ENCODE measurements at regions not wholly inside any gene's neighbourhood (a gene's known extent, or its start where the extent isn't known, plus 50 kb on each side); places are given as distances from the start of the nearest gene placed in this dataset.

DNA sequence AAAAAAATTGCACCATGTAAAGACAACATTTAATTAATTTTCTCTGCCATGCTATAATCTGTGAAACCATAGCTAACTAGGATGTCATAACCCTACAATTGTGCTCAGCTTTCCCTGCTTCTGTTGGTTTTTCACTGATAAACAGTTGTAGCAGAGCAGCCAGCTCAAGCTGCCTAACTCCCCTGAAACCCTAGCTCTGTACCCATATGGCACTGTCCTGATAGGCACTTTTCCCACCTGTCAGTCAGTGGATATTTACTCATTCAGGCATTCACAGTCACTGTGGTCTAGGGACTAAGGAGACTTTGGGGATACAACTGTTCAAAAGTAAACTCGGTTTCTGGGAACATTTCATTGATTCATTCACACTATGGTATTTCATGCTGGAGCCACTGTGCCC is 407.0 kb downstream of the DSEL start:
- TF ChIP-seq EZH2 (optimal IDR thresholded peaks at IDR 0.05; ENCODE audit: low read depth, low read length) = no peak
- no peak for TF ChIP-seq CTCF (IDR thresholded peaks at IDR 0.05; ENCODE audit: low read length)
- no peak for TF ChIP-seq EZH2phosphoT487 (IDR thresholded peaks at IDR 0.05; ENCODE audit: low read length)
